ENCODE measurements at regions not wholly inside any gene's neighbourhood (a gene's known extent, or its start where the extent isn't known, plus 50 kb on each side); places are given as distances from the start of the nearest gene placed in this dataset.

- no peak for TF ChIP-seq POLR2A (IDR thresholded peaks at IDR 0.05)
- TF ChIP-seq CTCF (IDR thresholded peaks at IDR 0.05), result no peak
- H3K36me3 ChIP-seq (replicated peaks in 1 of 2), result no peaks in the 10 kb centered on the region
- intact Hi-C loops (cut with DNase I), result no loop called here
- H3K27ac ChIP-seq, result no peak overlapping the region
- H3K9me3 ChIP-seq (replicated peaks in 1 of 3), result no peaks in the 10 kb centered on the region
- no peak for DNase-seq
- no peaks in the 10 kb centered on the region for H3K27me3 ChIP-seq
- no peaks in the 10 kb centered on the region for H3K4me1 ChIP-seq (replicated peaks in 1 of 2)
- H3K4me3 ChIP-seq, result no peak overlapping the region
Observed at GRCh38 chr17:65404761-65405160, 156.7 kb downstream of the AXIN2 start.

GRCh38 chr17:65403626-65404025, 157.8 kb downstream of the AXIN2 start:
- no peaks in the 10 kb centered on the region for H3K27me3 ChIP-seq
- H3K9me3 ChIP-seq (replicated peaks in 1 of 3), result no peaks in the 10 kb centered on the region
- WGBS, 4 donors, result 53 to 68% (median 62%) methylated on average over 4 of the region's 4 CpGs
- TF ChIP-seq CTCF (IDR thresholded peaks at IDR 0.05), result no peak
- no peak for TF ChIP-seq POLR2A (IDR thresholded peaks at IDR 0.05)
- H3K27ac ChIP-seq, result no peak overlapping the region
- H3K4me3 ChIP-seq, result no peak overlapping the region
- intact Hi-C loops (cut with DNase I), result no loop called here
- H3K4me1 ChIP-seq (replicated peaks in 1 of 2), result no peaks in the 10 kb centered on the region
- no peaks in the 10 kb centered on the region for H3K36me3 ChIP-seq (replicated peaks in 1 of 2)
- no peak for DNase-seq

GRCh38 chr17:65402513-65403496, 158.6 kb downstream of the AXIN2 start:
- TF ChIP-seq POLR2A (IDR thresholded peaks at IDR 0.05) (no peak), CTCF (IDR thresholded peaks at IDR 0.05) (no peak)
- WGBS, 4 donors, result 68 to 84% (median 77%) methylated on average over 5 to 19 of the region's 19 CpGs
- no peaks in the 10 kb centered on the region for H3K4me1 ChIP-seq (replicated peaks in 1 of 2)
- no peak for DNase-seq
- intact Hi-C loops (cut with DNase I), result no loop called here
- H3K27ac ChIP-seq, result no peak overlapping the region
- H3K4me3 ChIP-seq, result no peak overlapping the region
- no peaks in the 10 kb centered on the region for H3K9me3 ChIP-seq (replicated peaks in 1 of 3)
- no peaks in the 10 kb centered on the region for H3K27me3 ChIP-seq
- no peaks in the 10 kb centered on the region for H3K36me3 ChIP-seq (replicated peaks in 1 of 2)

- no peaks in the 10 kb centered on the region for H3K4me1 ChIP-seq (replicated peaks in 1 of 2)
- TF ChIP-seq CTCF (IDR thresholded peaks at IDR 0.05) (no peak), POLR2A (IDR thresholded peaks at IDR 0.05) (no peak)
- no peaks in the 10 kb centered on the region for H3K36me3 ChIP-seq (replicated peaks in 1 of 2)
- no peak overlapping the region for H3K4me3 ChIP-seq
- DNase-seq, result no peak
- H3K27ac ChIP-seq, result no peak overlapping the region
- no peaks in the 10 kb centered on the region for H3K27me3 ChIP-seq
- intact Hi-C loops (cut with DNase I), result no loop called here
- WGBS, 4 donors, result 40 to 56% (median 45%) methylated on average over 3 of the region's 3 CpGs
- no peaks in the 10 kb centered on the region for H3K9me3 ChIP-seq (replicated peaks in 1 of 3)
Observed at GRCh38 chr17:65401561-65401960, 159.9 kb downstream of the AXIN2 start.
